Nucleus accumbens (tissue), 56 donors: ENCODE measurements at regions not wholly inside any gene's neighbourhood (a gene's known extent, or its start where the extent isn't known, plus 50 kb on each side); places are given as distances from the start of the nearest gene placed in this dataset.
"Not testable (repeated sequence)": the region's sequence is repeated elsewhere in the genome, so short reads cannot be mapped to it uniquely, and the experiment has no call there.

Source experiments
- DNase-seq, 56 donors: peaks; one replicate each; lab custom pipeline; 2025; lab: John Stamatoyannopoulos, UW

DNA sequence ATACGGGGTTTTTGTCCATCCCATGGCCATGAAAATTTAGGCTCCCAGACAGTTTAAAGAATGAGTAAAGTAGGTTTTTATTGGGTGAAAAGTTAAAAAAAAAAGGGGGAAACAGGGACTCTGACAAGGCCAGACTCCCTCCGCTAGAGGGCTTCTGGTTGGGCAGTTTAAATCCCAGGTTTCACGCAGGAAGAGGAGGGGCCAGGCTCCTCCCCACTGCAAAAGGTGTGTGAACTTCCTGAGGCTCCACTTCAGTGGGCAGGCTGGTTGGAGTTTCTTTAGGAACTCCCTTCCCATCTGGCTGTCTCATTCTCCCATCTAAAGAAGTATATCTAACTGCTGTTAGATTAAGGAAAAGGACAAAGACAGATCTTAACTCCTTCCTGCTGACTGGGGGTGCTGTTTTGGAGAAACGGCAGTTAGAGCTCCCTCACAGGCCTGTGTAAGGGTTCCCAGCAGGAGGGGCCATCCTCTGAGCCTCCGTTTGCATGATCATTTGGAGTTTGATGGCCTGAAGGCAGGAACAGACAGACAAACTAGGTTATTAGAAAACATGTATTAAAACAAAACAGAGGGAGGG, 1160.7 kb downstream of the CNTNAP5 start:
- no peak for DNase-seq

- DNase-seq: no peak
Measured at GRCh38 chr2:125207431-125207830, 1182.3 kb downstream of the CNTNAP5 start.

GRCh38 chr2:125216321-125216720, 1191.2 kb downstream of the CNTNAP5 start:
- DNase-seq: no peak

DNA sequence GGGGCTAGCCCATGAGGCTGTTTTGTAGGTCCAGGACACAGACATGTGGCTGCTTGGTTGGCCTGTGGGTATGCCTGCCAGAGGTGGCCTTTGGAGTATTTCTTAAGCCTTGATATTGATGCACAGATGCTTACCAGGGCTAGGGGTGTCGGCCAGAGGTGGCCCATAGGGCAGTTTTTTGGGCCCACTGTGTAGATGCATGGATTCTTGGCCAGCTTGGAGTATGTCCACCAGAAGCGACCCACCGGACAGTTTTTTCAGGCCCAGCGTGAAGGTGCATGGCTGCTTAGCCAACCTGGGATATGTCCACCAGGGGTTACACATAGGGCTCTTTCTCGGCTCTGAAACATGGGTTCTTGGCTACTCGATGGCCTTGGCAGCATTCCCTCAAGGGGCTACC, 1199.1 kb downstream of the CNTNAP5 start:
- DNase-seq: no peak

- no peak for DNase-seq
Measured at GRCh38 chr2:125224830-125225229, 1199.7 kb downstream of the CNTNAP5 start.

- DNase-seq: no peak
Measured at GRCh38 chr2:125227843-125228392, 1202.8 kb downstream of the CNTNAP5 start.

DNA sequence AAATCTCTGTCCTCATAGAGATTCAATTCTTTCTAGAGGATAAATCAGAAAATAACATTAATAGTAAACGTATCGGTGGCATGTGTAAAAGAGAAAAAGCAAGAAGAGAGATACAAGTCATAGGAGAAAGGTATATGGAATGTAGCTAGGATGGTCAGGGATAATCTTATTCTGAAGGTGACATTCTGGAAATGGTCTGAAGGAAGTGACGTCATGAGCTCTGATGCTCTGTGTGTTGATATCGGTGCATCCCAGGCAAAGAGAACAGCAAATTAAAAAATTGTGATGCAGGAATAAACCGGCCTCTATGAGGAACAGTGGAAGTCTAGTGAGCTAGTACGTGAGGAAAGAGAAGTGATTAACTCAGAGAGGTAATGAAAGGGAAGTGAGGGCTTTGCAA, 1215.8 kb downstream of the CNTNAP5 start:
- no peak for DNase-seq

GRCh38 chr2:125243074-125243473, 1218.0 kb downstream of the CNTNAP5 start:
- no peak for DNase-seq

- no peak for DNase-seq
Measured at GRCh38 chr2:125254010-125254409, 1228.9 kb downstream of the CNTNAP5 start.

DNA sequence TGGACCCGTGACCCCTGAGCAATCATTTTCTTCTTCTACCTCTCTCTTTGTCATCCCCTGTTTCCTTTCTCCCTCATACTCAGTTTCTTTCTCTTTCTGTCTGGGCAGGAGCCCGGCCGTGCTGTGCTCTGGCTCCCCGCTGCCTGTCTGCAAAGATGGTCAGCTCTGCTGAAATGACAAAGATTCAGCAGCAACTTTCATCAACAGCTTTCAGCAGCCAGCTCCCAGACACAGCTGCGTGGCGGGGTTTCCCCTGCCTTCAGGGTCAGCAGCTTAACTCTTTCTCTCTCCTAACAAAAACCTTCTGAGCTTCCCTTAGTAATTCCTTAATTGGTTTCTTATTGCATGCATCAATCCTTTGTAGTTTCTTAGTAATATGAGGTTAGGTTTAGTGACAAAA, 1234.4 kb downstream of the CNTNAP5 start:
- no peak for DNase-seq

DNA sequence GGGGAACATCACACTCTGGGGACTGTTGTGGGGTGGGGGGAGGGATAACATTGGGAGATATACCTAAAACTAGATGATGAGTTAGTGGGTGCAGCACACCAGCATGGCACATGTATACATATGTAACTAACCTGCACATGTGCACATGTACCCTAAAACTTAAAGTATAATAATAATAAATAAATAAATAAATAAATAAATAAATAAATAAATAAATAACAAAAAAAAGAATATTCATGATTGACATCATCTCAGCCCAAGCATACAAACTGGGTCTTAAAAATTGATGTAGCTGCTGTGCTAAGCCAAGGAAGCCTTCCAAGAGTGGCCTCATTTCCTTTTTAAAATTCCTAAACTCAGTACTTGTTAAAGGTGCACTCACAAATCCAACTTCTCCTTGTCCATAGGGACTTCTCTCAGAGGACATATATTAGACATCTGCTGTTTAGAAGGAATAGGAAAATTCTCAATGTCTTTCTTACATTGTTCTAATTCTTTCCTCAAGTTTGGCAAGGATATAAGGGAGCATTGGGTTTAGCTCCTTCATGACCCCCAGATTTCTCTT, 1235.4 kb downstream of the CNTNAP5 start:
- not testable (repeated sequence) for DNase-seq

DNA sequence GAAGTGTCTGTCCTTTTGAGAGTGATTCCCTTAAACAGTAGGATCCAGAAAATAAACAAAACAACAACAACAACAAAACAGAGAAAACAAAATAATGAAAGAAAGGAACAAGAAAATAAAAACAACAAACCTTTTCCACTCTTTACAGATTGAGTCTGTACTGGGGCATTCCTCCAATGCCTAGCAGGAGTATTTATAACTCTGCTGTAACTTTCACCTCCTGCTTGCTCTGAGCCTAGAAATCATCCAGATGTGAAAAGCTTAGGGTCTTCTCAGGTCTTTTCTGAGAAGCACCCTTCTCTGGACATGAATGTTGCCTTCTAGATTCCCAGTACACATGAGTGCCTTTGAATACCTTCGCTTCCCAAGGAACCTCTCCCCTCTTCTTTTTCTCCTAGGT, 1239.4 kb downstream of the CNTNAP5 start:
- no peak for DNase-seq

DNA sequence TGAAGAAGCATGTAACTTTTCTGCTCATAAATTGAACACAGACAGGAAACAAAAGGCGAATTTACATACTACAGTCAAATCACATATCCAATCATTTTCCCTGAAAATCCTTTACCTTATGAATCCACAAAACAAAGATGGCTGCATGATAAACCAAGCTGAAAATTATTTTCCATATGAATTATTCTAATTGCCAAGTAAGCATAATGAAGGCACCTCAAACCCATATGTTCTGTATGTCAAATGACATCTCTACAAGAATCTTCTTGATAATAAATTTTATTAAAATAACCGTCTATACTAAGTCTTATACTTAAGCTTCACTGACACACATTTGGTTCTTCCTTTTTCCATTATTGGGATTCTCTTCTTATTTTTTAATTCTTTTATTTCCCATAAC, 1242.6 kb downstream of the CNTNAP5 start:
- no peak for DNase-seq

GRCh38 chr2:125272651-125273050, 1247.6 kb downstream of the CNTNAP5 start:
- DNase-seq: no peak

DNA sequence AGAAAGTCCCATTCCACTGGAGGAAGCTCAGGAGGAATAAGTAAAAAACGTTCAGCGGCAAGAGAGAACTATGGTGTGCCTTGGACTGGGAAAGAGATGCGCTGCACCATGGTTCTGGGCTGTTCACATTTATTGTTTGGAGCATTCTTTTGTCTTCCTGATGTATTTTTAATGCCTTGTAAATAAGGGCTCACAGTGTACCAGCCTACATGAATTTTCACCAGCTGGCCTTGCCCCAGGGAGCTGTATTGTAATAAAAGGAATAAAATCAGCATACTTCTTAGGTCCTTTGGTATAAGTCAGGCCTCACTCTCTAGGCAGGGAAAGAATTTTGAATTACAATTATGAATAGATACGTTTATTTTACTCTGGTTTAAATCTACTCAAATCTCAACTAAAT, 1249.6 kb downstream of the CNTNAP5 start:
- no peak for DNase-seq

DNA sequence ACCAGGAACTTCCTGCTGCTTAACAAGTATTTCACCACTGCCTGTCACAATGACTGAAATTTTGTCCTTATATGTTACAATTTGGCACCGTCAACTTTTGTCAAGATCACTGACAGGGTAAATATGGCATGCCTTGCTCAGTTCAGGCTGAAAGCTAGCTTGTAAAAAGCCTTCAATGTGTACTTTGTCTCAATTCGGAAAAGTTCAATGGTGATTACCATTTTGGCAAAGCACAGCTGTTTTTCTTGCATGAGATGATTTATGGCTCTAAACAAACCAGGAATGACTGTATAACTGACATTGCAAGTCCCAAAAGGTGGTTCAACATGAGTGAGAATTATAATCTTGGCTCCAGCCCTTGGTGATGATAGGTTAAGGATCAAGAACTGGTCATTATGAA, 1255.2 kb downstream of the CNTNAP5 start:
- DNase-seq: no peak

GRCh38 chr2:125281242-125281641, 1256.2 kb downstream of the CNTNAP5 start:
- DNase-seq: no peak

GRCh38 chr2:125296742-125297141, 1271.7 kb downstream of the CNTNAP5 start:
- no peak for DNase-seq

DNA sequence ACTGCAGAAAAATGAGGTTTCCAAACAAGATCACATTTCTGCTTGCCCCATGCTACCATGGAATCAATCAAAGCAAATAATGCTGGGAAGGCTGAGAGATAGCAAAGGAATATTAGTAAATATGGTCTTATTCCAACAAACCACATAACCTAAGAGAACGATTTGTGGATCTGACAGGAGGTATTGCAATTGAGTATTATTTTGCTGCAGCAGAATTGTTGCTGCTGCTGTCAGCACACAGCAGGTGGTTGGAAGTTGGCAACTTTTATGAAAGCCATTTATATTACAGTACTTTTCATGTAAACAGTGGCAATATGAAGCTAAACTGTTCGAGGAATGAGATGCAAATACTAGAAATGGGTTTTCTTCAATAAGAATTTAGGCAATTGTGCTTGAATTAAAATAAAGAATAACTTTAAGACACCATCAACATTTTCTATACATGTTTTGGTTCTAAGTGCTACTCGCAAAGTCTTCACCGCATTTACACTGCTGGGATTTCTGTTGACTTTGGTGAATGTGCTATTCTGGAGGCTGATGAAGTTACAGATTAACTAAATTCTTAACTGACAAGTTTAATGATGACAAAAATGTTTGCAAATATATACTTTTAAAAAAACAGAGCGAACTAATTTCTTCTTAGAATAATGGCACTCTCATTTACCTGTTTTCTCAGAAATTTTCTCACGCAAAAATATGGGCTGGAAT, 1285.7 kb downstream of the CNTNAP5 start:
- no peak for DNase-seq

DNA sequence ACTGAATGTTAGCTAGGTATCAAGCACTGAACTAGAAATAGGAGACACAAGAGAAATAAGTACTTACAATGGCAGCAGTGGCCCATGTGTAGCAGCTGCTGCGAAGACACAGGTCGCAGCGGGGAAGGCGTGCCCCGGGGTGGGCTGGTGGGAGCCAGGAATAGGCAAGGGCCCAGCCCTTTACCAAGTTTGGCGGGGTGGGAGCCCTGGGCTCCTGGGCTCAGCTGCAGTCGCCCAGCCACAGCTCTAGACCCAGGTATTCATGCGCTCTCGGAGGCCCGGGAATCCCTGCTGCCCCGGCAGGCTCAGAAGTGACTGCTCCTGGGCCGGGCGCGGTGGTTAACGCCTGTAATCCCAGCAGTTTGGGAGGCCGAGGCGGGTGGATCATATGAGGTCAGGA, 1287.3 kb downstream of the CNTNAP5 start:
- DNase-seq: no peak

- DNase-seq: no peak
Measured at GRCh38 chr2:125313806-125314205, 1288.7 kb downstream of the CNTNAP5 start.

GRCh38 chr2:125318740-125319139, 1293.7 kb downstream of the CNTNAP5 start:
- DNase-seq: no peak
